UCSD-AML1 (cell line): ENCODE measurements at regions not wholly inside any gene's neighbourhood (a gene's known extent, or its start where the extent isn't known, plus 50 kb on each side); places are given as distances from the start of the nearest gene placed in this dataset.
"Not testable (repeated sequence)": the region's sequence is repeated elsewhere in the genome, so short reads cannot be mapped to it uniquely, and the experiment has no call there.

Source experiments
- DNase-seq: peaks from one replicate; lab custom pipeline; 2025; ENCODE audit not compliant: unreplicated experiment; lab: John Stamatoyannopoulos, UW

- DNase-seq, result no peak
Measured at GRCh38 chr1:115457289-115457688, 119.2 kb upstream of the NGF start.

- no peak for DNase-seq
Measured at GRCh38 chr1:115456441-115456961, 118.5 kb upstream of the NGF start.

GRCh38 chr1:115454837-115455511, 116.9 kb upstream of the NGF start:
- DNase-seq, result no peak

- DNase-seq, result no peak
Measured at GRCh38 chr1:115453666-115454065, 115.6 kb upstream of the NGF start.

- no peak for DNase-seq
Measured at GRCh38 chr1:115452600-115453329, 114.7 kb upstream of the NGF start.

GRCh38 chr1:115450501-115451040, 112.5 kb upstream of the NGF start:
- no peak for DNase-seq

GRCh38 chr1:115448282-115449044, 110.4 kb upstream of the NGF start:
- no peak for DNase-seq

- DNase-seq, result no peak
Measured at GRCh38 chr1:115447672-115448071, 109.6 kb upstream of the NGF start.

- DNase-seq, result no peak
Measured at GRCh38 chr1:115445090-115445489, 107.0 kb upstream of the NGF start.

- DNase-seq, result no peak
Measured at GRCh38 chr1:115440733-115441132, 102.7 kb upstream of the NGF start.

GRCh38 chr1:115439520-115439919, 101.5 kb upstream of the NGF start:
- not testable (repeated sequence) for DNase-seq

- no peak for DNase-seq
Measured at GRCh38 chr1:115437196-115437595, 99.1 kb upstream of the NGF start.

GRCh38 chr1:115436596-115436995, 98.5 kb upstream of the NGF start:
- no peak for DNase-seq

GRCh38 chr1:115433483-115433882, 95.4 kb upstream of the NGF start:
- DNase-seq, result no peak

- no peak for DNase-seq
Measured at GRCh38 chr1:115432061-115432460, 94.0 kb upstream of the NGF start.

- DNase-seq, result no peak
Measured at GRCh38 chr1:115430441-115431158, 92.6 kb upstream of the NGF start.

GRCh38 chr1:115429884-115430283, 91.8 kb upstream of the NGF start:
- DNase-seq, result no peak

- DNase-seq, result no peak
Measured at GRCh38 chr1:115429241-115429640, 91.2 kb upstream of the NGF start.

GRCh38 chr1:115428676-115429075, 90.6 kb upstream of the NGF start:
- no peak for DNase-seq

GRCh38 chr1:115428256-115428655, 90.2 kb upstream of the NGF start:
- DNase-seq, result no peak

GRCh38 chr1:115426956-115427355, 88.9 kb upstream of the NGF start:
- no peak for DNase-seq
